ENCODE measurements at regions not wholly inside any gene's neighbourhood (a gene's known extent, or its start where the extent isn't known, plus 50 kb on each side); places are given as distances from the start of the nearest gene placed in this dataset.

GRCh38 chr14:76669770-76670169 lies 91.5 kb upstream of the VASH1 start:
- DNase-seq: no peak

GRCh38 chr14:76672123-76672522 lies 89.1 kb upstream of the VASH1 start:
- no peak for DNase-seq

- DNase-seq: no peak
Measured at GRCh38 chr14:76673261-76673660, 88.0 kb upstream of the VASH1 start.

- DNase-seq: no peak
Measured at GRCh38 chr14:76675046-76675445, 86.2 kb upstream of the VASH1 start.

- DNase-seq: no peak
Measured at GRCh38 chr14:76676539-76676938, 84.7 kb upstream of the VASH1 start.

- no peak for DNase-seq
Measured at GRCh38 chr14:76677534-76678145, 83.6 kb upstream of the VASH1 start.

GRCh38 chr14:76678244-76678800 lies 82.9 kb upstream of the VASH1 start:
- no peak for DNase-seq

GRCh38 chr14:76682367-76682766 lies 78.9 kb upstream of the VASH1 start:
- DNase-seq: no peak

- DNase-seq: no peak
Measured at GRCh38 chr14:76686646-76687045, 74.6 kb upstream of the VASH1 start.

- no peak for DNase-seq
Measured at GRCh38 chr14:76687611-76688382, 73.5 kb upstream of the VASH1 start.

- no peak for DNase-seq
Measured at GRCh38 chr14:76688383-76688671, 72.9 kb upstream of the VASH1 start.

- no peak for DNase-seq
Measured at GRCh38 chr14:76690502-76691105, 70.7 kb upstream of the VASH1 start.

GRCh38 chr14:76694106-76694505 lies 67.2 kb upstream of the VASH1 start:
- DNase-seq: no peak

- DNase-seq: no peak
Measured at GRCh38 chr14:76695263-76695920, 65.9 kb upstream of the VASH1 start.

- DNase-seq: no peak
Measured at GRCh38 chr14:76696361-76696760, 64.9 kb upstream of the VASH1 start.

- no peak for DNase-seq
Measured at GRCh38 chr14:76696791-76697190, 64.5 kb upstream of the VASH1 start.

GRCh38 chr14:76697246-76697905 lies 63.9 kb upstream of the VASH1 start:
- DNase-seq: no peak

- DNase-seq: no peak
Measured at GRCh38 chr14:76698191-76698590, 63.1 kb upstream of the VASH1 start.

GRCh38 chr14:76698631-76699030 lies 62.6 kb upstream of the VASH1 start:
- no peak for DNase-seq

GRCh38 chr14:76699209-76699938 lies 61.9 kb upstream of the VASH1 start:
- DNase-seq: no peak

- no peak for DNase-seq
Measured at GRCh38 chr14:76699939-76700590, 61.2 kb upstream of the VASH1 start.

- no peak for DNase-seq
Measured at GRCh38 chr14:76701436-76701835, 59.8 kb upstream of the VASH1 start.

All from CD4-positive, alpha-beta T cell treated with Interleukin-12 subunit alpha and Interleukin-12 subunit beta, for 1 hour (primary cell).